HL-60/S4 treated with retinoic acid at 250 ng/mL for 4 days and 3 days (cell line): ENCODE measurements at regions not wholly inside any gene's neighbourhood (a gene's known extent, or its start where the extent isn't known, plus 50 kb on each side); places are given as distances from the start of the nearest gene placed in this dataset.

Experiments
- in situ Hi-C: fragments of 300-500 bp; cut with MboI; formaldehyde crosslinking; loops from 2 replicates; pipeline ENCODE4 v1.7.0; 2022; ENCODE audit warnings: low sequenced_read_pairs

DNA sequence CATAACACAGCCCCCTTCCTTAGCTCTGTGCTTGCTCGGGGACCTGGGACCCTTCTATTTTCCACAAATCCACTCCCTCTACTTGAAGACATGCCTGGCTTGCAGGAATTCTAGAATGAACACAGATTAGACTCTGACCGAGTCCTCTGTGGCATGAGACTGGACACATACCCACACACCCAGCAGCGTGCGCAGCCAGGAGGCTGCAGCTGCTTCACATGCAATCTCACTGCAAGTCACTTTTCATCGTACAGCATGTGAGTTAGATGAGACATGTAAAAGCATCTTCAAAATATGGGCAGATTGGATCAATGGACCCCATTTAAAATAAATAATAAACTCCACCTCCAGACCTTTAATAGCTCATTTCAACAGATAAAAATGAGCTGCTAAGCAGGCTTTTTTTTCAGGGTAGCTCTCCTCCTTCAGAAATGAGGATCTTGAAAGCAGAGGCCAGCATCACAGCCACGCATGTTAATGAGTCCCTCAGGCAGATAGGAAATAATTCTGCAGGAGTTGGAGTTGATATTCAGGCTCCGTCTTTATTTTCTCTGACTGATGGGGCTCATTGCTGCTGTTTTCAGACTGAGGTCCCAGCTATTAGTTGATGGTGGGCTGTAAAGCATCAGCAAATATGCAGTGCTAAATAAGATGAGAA, 215.1 kb upstream of the GGTLC1 start:
- in situ Hi-C loops: no loop called here

DNA sequence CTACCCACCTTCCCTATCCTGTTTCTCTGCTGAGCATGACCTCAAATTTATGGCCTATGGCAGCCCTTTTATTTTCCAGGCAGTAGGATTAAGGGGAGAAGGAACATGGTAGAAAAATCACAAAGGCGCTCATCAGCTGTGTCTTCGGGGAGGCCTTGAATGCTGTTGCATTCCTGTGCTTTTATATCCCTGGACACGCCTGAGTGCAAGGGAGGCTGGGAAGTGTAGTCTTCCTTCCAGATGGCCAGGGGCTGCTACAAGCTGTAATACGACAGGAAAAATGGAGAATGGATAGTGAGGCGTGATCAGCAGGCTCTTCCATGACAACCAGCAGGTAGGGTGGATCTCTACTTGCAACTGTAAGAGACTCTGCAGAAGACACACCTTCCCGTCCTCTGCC, 210.9 kb upstream of the GGTLC1 start:
- in situ Hi-C loops: no loop called here

DNA sequence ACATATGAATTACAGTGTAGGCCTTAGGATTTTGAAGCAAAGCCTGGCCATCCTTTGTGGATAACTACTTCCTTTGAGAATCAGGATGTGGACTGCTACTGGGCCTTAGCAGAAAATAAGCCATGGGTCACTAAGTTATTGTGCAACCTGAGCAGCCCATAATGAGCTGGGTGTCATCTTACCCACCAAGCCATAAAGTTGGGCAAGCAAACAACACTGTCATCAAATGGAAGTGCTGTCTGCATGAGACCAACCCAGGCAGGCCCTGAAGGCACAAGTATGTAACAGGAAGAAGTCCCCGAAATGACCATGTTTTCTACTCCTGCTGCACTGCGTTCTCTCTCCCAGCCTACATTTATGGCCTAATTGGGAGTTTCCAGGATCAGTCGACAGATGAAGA, 205.6 kb upstream of the GGTLC1 start:
- in situ Hi-C loops: no loop called here

DNA sequence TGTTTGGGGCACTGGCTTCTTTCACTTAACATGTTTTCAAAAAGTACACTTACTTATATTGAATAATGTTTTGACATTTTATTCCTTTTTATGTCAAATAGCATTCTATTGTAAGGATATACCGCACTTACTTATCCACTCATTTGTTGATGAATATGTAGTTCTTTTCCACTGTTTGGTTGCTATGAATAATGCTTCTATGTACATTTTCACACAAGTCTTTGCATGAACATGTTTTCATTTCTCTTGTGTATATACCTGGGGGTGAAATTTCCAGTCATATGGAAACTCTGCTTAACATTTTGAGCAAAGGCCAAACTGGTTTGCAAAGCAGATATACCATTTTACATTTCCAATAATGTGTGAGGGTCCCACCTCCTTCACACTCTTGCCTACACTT, 202.3 kb upstream of the GGTLC1 start:
- in situ Hi-C loops: no loop called here

DNA sequence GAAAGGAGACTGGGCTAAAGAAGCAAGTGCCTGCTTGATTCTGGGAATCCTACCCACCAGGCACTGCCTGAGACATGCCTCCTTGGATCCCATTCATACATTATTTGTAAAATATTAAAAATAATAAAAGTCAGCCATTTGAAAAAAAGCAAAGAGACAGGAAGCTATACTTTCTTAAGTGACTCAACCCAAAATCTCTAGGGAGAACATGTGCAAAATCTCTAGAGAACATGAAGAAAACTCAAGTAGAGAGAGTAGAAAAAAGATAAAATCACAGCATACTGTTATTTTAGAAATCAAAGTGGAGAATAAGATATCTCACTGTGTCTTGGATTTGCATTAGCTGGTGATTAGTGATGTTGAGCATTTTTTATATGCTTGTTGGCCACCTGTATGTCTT, 197.2 kb upstream of the GGTLC1 start:
- in situ Hi-C loops: no loop called here

DNA sequence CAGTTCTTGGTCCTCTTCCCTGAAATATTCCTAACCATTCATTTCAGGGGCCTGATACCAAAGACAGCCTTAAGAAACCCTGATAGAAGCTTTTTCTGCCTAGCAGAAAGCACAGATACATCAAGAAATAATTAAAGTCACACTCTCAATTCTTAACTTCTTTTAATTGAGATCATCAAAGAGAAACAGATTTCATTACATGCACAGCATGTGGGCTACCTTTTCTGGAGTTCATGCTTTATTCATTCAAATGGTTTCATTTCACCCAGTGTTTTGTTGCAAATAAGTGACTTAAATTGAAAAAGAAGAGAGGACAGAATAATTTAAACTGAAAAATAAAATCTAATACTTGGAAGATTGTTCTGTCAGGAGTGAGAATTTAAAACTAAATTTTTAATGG, 192.6 kb upstream of the GGTLC1 start:
- in situ Hi-C loops: no loop called here

DNA sequence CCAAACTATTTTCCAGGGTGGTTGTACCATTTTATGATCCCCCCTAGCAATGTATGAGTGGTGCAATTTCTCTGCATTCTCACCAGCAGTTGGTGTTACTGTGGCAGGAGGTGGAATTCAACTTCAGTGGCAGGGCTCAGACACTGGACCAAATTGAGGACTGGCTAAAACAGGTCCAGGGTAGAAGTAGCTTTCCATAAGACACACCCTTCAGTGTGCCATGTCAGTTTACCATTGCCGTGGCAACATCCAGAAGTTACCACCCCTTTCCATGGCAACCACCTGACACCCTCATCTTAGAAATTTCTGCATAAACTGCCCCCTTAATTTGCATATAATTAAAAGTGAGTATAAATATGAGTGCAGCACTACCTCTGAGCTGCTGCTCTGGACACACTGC, 180.7 kb upstream of the GGTLC1 start:
- in situ Hi-C loops: loop anchor here (25.0 kb wide), 1 partner anchor 768 kb away; the partner anchor contains the start of gene CST7

DNA sequence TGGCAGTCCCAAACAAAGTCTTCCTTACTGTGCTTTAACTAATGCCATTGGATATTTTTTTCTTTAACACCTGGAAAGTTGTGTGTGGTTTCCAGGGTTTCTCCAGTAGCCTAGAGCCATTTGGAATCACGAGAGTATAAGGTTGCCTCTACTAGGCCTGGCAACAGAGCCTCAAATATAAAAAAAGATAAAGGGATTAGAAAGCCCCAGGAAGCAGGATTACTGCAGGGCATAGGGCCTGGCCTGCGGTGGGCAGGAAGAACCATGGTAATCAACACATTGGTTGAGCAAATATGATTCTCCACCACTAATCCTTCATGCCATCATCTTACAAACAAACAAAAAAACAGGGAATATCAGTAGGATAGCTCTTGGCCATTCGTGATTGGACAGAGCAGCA, 177.8 kb upstream of the GGTLC1 start:
- in situ Hi-C loops: loop anchor here (25.0 kb wide), 1 partner anchor 771 kb away; the partner anchor contains the start of gene CST7

DNA sequence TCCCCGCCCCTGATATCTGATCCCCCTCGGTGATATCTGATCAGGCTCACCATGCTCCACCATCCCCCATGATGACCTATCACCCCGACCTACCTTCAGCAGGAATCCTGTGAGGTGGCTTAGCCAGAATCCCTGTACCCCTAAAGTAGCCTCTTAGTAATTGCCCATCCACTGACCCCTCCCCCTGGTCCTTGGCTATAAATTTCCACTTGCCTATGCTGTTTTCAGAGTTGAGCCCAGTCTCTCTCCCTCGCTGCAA, 177.5 kb upstream of the GGTLC1 start:
- in situ Hi-C loops: loop anchor here (25.0 kb wide), 1 partner anchor 771 kb away; the partner anchor contains the start of gene CST7

DNA sequence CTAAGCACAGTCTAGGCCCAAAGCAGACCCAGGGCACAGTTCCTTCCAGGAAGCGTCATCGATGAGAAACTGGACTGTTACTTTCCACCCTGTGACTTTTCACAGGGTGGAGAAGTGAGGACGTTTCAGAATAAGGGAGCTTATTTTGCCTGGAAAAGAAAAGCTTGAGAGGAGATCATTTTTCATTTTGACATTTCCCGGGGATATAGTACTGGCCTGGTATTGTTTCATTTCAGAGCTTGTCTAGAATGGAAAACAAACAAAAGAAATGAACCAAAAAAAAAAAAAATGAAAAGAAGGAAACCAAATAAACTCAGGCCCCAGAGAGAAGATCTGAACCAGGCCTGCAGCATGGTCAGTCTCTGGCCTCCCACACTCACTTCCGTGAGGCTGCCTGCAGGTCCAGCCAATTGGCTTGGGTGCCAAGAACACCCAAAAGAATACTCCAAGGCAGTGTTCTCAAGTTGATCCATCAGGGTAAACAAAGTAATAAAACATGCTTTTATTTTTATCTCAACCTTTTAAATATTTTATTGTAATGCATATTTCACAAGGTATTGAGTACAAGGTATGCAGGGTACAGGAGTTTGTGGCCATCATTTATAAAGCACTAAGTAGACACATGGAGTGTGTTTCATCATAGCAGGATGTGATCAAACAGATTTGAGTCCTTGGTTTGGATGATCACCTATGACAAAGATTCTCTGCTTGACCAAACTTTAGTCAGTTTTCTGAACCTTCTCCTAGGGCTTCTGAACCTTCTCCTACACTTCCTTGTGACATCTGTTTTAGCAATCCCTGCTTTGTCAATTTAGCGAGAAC, 176.9 kb upstream of the GGTLC1 start:
- in situ Hi-C loops: loop anchor here (25.0 kb wide), 1 partner anchor 772 kb away; the partner anchor contains the start of gene CST7

DNA sequence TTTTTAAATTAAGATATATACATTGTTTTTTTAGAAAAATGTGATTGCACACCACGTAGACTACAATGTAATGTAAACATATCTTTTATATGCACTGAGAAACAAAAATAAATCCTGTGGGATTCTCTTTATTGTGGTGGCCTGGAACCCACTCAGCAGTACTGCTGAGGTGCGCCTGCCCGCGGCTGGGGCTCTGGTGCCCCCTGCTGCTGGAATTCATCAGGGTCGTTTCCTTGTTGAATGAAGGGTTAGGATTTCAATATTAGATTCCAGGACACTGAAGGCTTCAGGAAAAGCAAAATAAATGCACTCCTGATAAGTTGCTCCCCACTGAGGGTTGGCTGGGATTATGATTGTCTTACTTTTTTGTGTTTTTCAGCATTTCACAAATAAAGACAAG, 175.8 kb upstream of the GGTLC1 start:
- in situ Hi-C loops: loop anchor here (25.0 kb wide), 1 partner anchor 773 kb away; the partner anchor contains the start of gene CST7

DNA sequence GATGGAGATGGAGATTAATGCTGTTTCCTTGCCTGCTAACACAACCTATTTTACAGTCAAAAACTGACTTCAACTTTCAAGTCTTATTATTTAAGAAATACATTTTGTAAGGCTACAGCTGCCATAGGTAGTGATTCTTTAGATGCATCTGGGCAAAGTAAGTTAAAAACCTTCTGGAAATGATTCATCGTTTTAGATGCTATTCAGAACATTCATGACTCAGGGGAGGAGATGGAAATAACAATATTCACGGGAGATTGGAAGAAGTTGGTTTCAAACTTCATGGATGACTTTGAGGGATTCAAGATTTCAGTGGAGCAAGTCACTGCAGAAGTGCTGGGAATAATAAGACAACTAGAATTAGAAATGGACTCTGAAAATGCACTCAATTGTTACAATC, 174.9 kb upstream of the GGTLC1 start:
- in situ Hi-C loops: loop anchor here (25.0 kb wide), 1 partner anchor 774 kb away; the partner anchor contains the start of gene CST7

DNA sequence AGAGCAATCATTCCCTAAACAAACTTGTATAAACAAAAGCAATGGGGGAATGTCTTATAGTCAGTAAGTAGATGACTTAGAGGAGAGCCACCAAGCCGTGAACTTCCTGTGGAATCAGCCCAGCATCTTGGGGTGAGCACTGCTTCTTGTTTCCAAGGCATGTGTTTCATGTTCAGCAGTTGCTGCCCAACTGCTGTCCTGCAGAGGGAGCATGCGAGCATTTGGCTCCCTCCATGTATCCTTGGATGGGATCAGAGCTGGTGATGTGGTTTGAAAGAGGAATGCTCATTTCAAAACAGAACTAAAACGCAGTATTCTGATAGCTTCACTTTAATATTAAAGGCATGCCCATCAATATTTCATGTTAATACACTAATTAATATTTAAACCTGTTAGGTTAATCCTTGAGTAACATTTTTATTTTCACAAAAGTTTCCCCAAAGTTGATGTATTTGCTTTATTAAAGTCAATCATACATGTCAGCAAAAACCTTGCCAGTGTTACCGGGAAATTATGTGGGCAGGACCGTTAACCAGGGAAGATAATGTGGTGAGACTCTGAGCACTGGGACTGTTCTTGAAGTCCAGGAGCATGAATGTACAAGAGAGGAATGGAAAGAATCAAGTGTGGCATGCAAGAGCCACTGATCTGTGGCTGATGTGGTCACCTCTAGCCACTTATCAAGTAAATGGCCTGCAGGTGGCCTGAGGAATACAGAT, 172.1 kb upstream of the GGTLC1 start:
- in situ Hi-C loops: loop anchor here (25.0 kb wide), 1 partner anchor 777 kb away; the partner anchor contains the start of gene CST7

DNA sequence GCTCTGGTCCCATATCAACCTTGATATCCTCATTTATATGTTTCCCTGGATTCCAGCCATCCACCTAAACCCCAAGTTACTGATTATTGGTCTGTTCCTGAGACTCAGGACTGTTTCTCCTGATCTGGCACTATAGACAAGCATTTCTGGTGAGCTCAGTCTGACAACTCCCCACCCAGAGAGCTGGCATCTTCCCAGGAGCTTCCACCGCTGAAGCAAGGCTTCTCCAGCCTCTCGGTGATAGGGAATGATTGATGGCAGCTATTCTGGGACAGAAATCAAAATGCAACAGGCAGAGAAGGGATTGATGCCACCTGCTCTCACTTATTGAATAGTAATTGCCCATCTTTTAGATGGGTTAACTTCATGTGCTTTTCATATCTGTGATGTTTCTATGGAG, 169.7 kb upstream of the GGTLC1 start:
- in situ Hi-C loops: loop anchor here (25.0 kb wide), 1 partner anchor 779 kb away; the partner anchor contains the start of gene CST7

DNA sequence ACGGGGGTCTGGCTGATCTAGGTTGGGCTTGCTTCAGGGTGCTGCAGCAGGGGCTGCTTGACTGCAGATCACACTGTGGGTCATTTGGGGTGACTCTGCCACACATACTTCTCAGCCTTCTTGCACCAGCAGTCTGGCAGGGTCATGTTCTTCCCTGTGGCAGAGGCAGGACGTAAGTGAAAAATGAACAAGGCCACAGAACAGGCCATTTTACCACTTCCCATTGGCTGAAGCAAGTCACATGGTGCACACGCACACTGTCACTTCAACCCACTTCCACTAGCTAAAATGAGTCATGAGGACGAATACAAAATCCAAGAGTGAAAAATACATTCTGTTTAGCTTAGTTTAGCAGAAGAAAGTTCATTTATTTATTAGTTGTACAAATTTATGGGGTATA, 168.6 kb upstream of the GGTLC1 start:
- in situ Hi-C loops: loop anchor here (25.0 kb wide), 1 partner anchor 780 kb away; the partner anchor contains the start of gene CST7

DNA sequence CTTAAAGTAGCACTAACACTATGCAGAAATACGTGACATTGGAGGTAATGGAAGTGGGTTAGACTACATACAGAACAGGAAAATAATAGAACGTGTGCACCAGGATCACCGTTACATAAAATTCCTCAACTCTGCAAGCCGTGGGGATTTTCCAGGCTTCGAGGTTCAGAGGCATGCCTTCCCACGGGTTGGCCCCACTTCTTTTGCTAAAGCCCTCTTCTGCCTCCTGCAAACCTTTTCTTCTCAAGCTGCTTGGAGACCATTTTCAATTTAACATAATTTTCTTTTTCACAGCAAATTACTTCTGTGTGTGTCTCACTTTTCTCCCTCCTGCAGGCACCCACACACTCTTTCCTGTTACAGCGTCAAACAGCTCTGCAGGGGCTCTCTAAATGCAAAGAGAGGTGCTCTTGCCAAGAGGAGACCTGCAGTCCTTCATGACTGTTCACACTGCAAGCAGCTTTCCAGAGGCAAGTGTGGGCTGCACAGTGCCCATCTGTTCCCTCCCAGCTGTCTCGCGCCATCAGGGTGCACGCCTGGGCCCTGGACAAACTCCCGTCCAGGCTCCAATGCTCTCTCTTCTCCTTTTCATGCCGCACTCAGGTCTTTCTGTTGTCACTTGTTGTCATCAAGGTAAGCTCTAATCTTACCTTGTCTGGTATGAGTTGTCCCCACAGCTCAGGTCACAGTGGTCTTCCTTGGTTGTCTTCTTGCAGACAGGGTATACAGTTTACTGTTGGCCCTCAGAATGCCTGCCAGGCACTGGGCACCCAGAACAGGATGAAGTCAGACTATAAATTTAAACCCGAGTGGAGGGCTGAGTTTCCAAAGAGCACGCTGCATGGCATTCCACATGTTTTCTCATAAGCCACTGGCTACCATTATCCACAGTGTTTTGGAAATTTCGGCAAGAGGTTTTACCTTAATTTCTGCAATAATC, 164.8 kb upstream of the GGTLC1 start:
- in situ Hi-C loops: loop anchor here (25.0 kb wide), 1 partner anchor 784 kb away; the partner anchor contains the start of gene CST7

DNA sequence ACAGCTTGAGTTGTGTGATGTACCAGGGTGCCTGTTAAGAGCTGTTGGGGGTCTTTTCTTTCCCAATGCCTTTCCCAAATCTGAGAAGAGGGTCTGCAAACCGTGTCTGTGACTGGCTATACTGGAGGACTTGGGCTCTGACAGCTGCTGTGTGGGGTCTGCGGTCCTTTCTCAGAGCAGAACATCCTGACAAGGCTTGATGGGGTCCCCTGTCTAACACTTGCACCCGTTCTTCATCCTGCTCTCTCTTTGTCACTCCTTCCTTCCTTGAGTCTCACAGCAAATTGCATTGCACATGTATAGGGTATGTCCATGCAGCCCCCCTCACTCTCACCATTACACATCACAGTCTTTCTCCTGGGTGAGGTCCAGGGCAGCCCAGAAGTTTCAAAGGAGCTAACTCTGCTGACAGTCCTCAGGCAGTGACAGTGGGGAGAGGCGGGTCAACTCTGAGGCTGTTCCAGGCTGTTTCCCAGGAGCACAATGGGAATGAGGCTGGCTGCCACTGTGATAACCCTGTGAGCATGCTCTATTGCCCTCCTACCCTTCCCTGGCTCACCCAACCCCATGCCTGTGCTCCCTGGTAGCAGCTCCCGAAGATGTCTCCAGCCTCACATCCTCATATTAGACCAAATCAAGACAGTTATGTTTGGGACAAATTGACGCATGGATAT, 163.2 kb upstream of the GGTLC1 start:
- in situ Hi-C loops: loop anchor here (25.0 kb wide), 1 partner anchor 786 kb away; the partner anchor contains the start of gene CST7

DNA sequence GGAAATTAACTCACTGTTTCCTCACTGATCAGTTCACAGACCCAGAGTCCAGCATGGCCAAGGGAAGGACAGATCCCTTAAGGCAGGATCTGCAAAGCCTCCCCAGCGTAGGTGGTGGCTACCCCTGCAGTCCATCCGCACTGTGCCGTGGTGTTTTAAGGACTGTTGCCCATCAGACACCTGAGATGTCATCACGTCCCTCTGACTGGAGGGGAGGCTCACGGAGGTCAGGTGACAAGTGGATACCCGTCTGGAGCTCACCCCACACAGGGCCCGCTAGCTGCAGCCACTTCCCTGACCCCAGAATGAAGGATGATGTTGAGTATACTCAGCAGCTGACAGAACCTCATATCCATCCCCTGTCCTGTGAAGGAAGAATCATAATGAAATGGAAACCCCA, 161.8 kb upstream of the GGTLC1 start:
- in situ Hi-C loops: loop anchor here (25.0 kb wide), 1 partner anchor 787 kb away; the partner anchor contains the start of gene CST7

DNA sequence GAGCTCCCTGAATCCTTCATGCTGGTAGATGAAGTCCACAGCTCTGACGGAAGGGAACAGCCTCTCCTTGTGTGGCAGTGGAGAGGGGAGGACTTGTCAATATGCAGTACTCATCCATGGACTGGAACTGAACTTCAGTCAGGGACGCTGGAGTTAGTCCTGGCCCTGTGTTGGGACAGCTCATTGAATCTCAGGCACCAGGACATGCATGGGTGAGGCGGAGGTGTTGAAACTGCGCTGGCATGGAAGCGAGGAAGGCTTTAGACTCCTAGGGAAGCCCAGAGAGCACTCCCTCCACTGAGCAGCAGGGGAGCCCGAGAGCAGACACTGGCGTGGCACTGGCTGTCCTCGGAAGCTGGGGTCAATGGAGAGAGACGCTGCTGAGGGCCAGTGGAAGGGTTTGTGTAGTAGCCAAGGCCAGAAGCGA, 161.3 kb upstream of the GGTLC1 start:
- in situ Hi-C loops: loop anchor here (25.0 kb wide), 1 partner anchor 787 kb away; the partner anchor contains the start of gene CST7
